ENCODE measurements at regions not wholly inside any gene's neighbourhood (a gene's known extent, or its start where the extent isn't known, plus 50 kb on each side); places are given as distances from the start of the nearest gene placed in this dataset.

DNA sequence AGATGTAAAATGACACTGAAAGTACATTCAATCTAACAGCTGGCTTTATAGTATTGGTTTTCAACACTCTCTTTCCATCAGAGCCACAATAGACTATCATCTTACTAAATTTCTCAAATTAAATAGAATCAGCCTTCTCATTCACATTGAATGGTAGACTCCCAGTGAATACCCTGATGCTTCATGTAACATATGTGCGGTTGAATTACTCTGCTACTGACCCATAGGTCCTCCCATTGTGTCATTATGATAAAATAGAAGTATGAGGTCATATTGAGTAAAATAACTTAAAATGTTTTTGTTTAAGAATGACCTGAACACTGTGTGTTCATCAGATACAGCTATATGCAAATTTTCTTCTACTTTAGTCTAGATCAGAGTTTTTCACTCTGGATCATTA, 75.9 kb upstream of the ADAMTSL1 start:
- no peak for DNase-seq

DNA sequence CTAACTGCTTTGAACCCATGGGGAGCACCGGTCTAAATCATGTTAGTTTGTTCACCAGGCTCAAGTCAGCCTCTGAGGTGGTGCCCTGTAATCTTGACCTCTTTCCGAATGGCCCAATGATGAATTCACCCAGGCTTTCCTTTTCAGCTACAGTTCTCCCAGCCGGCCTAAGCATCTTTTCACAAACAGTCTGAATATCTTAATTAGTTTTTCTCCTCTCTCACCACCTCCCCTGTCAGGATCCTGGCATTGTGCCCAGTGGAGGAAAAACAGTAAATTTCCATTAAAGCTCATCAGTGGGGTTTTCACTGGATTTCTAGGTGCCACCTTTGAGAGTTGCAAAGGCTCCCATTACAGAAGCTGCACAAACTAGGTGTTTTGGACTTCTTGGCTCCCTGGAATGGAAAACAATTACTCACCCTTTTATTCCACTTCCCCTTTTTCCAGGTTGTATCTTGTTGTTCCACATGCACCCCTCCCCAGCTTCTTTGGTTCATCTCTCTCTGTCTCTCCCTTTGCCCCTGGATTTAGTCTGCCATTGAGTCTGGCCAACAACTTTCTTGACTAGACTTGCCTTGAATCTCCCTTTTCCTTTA, 69.4 kb upstream of the ADAMTSL1 start:
- DNase-seq, result no peak

DNA sequence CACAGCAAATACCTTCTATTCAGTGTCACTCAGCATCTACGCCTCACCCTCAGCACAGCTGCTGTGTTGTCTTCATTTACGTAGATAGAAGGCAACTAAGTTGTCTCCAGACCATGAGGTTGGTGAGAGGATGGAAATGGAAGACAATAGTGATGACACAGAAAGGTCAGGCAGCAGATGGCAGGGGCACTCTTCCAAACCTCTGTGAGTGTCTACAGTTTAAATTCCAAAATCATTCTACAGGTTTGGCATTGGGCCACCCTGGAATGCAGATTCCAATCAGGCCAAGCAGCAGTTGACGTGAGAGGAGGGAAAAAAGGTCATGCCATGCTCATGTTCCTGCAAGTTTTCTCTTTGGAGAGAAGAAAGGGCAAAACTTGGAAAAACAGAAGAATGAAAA, 68.7 kb upstream of the ADAMTSL1 start:
- no peak for DNase-seq

DNA sequence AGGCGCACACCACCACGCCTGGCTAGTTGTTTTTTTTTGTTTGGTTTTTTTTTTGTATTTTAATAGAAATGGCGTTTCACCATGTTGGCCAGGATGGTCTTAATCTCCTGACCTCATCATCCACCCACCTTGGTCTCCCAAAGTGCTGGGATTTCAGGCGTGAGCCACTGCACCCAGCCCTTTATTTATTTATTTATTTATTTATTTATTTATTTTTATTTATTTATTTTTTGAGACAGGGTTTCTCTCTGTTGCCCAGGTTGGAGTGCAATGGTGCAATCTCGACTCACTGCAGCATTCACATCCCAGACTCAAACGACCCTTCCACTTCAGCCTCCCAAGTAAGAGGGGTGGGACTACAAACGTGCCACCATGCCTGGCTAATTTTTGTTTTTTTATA, 63.0 kb upstream of the ADAMTSL1 start:
- no peak for DNase-seq

DNA sequence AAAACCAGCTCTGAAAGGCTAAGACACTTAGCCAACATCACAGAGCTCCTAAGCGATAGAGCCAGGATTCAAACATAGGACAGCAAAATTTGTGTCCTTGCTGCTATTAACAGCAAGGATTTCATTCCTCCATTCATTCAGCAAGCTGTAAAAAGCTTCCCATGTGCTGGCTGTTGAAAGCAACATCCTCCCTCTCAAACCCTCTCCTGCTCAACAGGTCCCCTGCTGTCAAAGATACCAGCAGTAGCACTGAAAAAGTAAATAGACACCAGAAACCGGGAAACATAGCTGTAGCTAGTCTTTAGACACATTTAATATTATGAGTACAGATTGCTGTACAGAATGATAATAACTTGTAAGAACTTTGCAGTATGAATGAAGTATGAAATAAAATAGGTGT, 52.6 kb upstream of the ADAMTSL1 start:
- DNase-seq, result no peak

DNA sequence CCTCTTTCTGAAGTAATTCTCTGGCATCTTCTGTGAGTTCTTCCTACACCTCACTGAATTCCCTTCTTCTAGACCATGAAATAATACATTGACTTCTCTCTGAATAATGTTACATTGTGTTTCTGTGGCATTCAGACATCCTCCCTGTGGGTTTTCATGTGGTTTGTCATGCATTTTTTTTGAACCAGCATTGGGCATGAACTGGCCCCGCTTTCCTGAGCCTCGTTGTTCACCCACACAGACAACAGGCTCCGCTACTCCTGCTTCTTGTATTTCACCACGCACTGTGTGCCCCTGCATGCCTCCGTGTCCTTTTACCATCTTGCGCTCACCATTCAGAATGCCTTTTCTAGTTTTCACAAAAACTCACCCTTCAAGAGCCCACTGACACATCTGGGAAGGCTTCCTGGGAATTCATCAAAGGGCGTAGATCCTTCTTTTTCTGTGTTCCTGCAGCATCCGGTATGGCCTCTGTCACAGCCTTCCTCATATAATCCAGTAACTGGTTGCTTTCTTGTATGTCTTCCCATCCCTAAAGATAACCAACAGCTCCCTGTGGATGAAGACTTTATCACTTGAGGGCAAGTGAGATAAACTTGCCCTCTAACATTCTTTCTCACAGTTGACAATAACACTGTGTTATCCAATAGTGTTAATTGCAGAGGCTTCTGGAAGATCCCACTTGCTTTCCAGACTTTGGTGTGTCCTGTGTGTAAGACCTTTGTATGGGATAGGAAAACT, 51.5 kb upstream of the ADAMTSL1 start:
- DNase-seq, result no peak

DNA sequence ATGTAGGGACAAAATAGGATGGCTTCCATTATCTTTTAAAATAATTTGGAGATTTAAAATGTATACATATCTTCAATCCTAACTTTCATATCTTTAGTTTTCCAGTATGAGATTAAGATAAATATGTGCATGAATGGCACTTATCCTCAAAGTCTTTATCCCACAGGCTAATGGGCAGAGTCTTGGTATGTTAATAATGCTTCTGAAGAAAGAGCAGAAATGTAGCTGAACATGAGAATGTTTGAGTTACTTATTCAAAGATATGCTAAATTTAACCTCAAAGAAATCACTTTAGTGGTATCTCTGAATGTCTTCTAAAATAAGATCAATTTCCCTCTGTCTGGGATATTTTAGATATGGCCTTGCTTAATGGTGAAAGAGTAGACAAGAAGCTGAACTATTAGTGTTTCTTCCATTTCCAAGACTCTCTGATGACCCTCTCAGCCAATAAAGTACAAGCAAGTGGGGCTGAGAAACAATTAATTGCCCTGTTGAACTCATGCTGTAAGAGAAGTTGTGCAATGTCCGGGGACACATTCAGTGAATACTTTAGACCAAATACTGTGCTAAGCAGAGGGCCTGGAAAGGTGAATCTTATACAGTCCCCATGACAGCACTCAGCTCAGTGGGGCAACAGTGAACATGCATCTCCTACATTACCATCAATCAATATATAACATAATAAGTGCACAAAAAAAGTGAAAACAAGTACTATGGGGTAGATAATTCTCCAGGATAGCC, 50.0 kb upstream of the ADAMTSL1 start:
- DNase-seq, result no peak

All from NCI-H2029 (cell line).